K562 (cell line): ENCODE measurements at regions not wholly inside any gene's neighbourhood (a gene's known extent, or its start where the extent isn't known, plus 50 kb on each side); places are given as distances from the start of the nearest gene placed in this dataset.

Source experiments
- ATAC-seq: fragments of 200-7000 bp; cut with Tn5 transposase; 3 replicates; pipeline ENCODE4 v1.9.1; 2020; ENCODE audit warnings: moderate library complexity
- BruUV-seq: library from RNA; stranded (reverse); fragments of 400-500 nt; replicated peaks from 2 replicates; lab custom pipeline; 2021; lab: Mats Ljungman, UMichigan
- CTCF ChIA-PET: fragments of 300-600 bp; formaldehyde crosslinking; extraction: SDS; loops from one replicate; lab custom pipeline; 2021; ENCODE audit warnings: low intra/inter-chr PET ratio; lab: Yijun Ruan, JAX
- POLR2A ChIA-PET: fragments of 300-600, 350-650 bp; sonication (Branson Sonifier 250); formaldehyde crosslinking; extraction: SDS; loops from one replicate; lab custom pipeline; 2021; ENCODE audit warnings: antibody characterized with exemption, inconsistent platforms; lab: Yijun Ruan, JAX
- DNase-seq, 4 experiments: peaks; one replicate each; pipeline versions ENCODE4 v3.0.0 to v3.0.0-alpha.2; 2011 to 2018; ENCODE audit warnings: low spot score in 3 of 4, mixed read lengths in 3 of 4; ENCODE audit errors: extremely low read depth in 1 of 4
- FAIRE-seq: peaks from 2 replicates; lab custom pipeline; 2011; peaks lifted over from hg19 to GRCh38; lab: Jason Lieb, UNC
- H2AFZ ChIP-seq: 2 replicates; pipeline ENCODE4 v1.6.0; 2011; ENCODE audit warnings: low read depth, low read length, control low read depth, inconsistent platforms
- H3K27ac ChIP-seq: fragments of 200-600 bp; 3 replicates; pipeline ENCODE4 v1.8.0; 2011; ENCODE audit warnings: low read depth, mild to moderate bottlenecking, control low read depth, inconsistent platforms, low read length, moderate library complexity, mixed read lengths; ENCODE audit errors: extremely low read depth
- H3K27me3 ChIP-seq, 2 experiments: fragments of 300-600 bp in 1 of 2; 2 replicates in 1 of 2; 3 replicates in 1 of 2; pipeline versions ENCODE4 v1.6.0 to v1.8.0; 2011; ENCODE audit warnings: inconsistent platforms in 2 of 2, low read length in 2 of 2, mild to moderate bottlenecking in 1 of 2, mixed read lengths in 1 of 2, moderate library complexity in 1 of 2; ENCODE audit not compliant: control insufficient read depth in 2 of 2, insufficient read depth in 2 of 2
- H3K36me3 ChIP-seq: fragments of 300-600 bp; 3 replicates; pipeline ENCODE4 v1.8.0; 2011; ENCODE audit warnings: mild to moderate bottlenecking, low read length, inconsistent platforms; ENCODE audit not compliant: control insufficient read depth, insufficient read depth
- H3K4me1 ChIP-seq, 2 experiments: fragments of 200-600 bp in 1 of 2; replicated peaks in 1 of 2; 2 replicates in 1 of 2; 3 replicates in 1 of 2; pipeline versions ENCODE4 v1.5.1 to v1.8.0; 2011; ENCODE audit warnings: inconsistent platforms in 2 of 2, low read length in 2 of 2, mild to moderate bottlenecking in 1 of 2, mixed read lengths in 1 of 2, moderate library complexity in 1 of 2; ENCODE audit not compliant: control insufficient read depth in 2 of 2, insufficient read depth in 2 of 2
- H3K4me2 ChIP-seq: 2 replicates; pipeline ENCODE4 v1.6.1; 2011; ENCODE audit warnings: low read length, control low read depth, inconsistent platforms, mixed read lengths; ENCODE audit not compliant: insufficient read depth
- H3K4me3 ChIP-seq: fragments of 200-600 bp; sonication (generic), shearing (Covaris generic); 2 replicates; pipeline ENCODE4 v1.5.1; 2016; ENCODE audit warnings: control low read depth, inconsistent platforms
- H3K79me2 ChIP-seq: fragments of 200-600 bp; 3 replicates; pipeline ENCODE4 v1.8.0; 2011; ENCODE audit warnings: low read length, inconsistent platforms; ENCODE audit not compliant: control insufficient read depth, insufficient read depth
- H3K9ac ChIP-seq, 2 experiments: 2 replicates each; pipeline versions ENCODE4 v1.6.0 to v1.6.1; 2011; ENCODE audit warnings: low read depth in 2 of 2, low read length in 2 of 2, control low read depth in 1 of 2, inconsistent platforms in 1 of 2, mild to moderate bottlenecking in 1 of 2, mixed read lengths in 1 of 2; ENCODE audit not compliant: insufficient read depth in 1 of 2
- H3K9me1 ChIP-seq: one replicate; pipeline ENCODE4 v1.6.0; 2011; ENCODE audit warnings: inconsistent platforms, mild to moderate bottlenecking, low read length, moderate library complexity; ENCODE audit not compliant: control insufficient read depth, insufficient read depth
- H3K9me3 ChIP-seq: replicated peaks from 2 replicates; pipeline ENCODE4 v1.5.1; 2011; ENCODE audit warnings: low read depth, low read length, inconsistent platforms; ENCODE audit not compliant: control insufficient read depth, insufficient read depth
- H4K20me1 ChIP-seq: replicated peaks from 2 replicates; pipeline ENCODE4 v1.6.1; 2011; ENCODE audit warnings: low read length, inconsistent platforms, mixed read lengths; ENCODE audit not compliant: control insufficient read depth, insufficient read depth
- CTCF ChIP-seq, 3 experiments: IDR thresholded peaks in 2 of 3; conservative IDR thresholded peaks in 1 of 3; 2 replicates each; pipeline ENCODE4 v1.5.1; 2011 to 2012; ENCODE audit warnings: low read length in 3 of 3, mild to moderate bottlenecking in 3 of 3, control low read depth in 2 of 3, improper control_type of control experiment in 1 of 3, inconsistent platforms in 1 of 3, low read depth in 1 of 3, mixed read lengths in 1 of 3, moderate library complexity in 1 of 3; ENCODE audit not compliant: insufficient read depth in 2 of 3
- CTCFL ChIP-seq: IDR thresholded peaks from 2 replicates; pipeline ENCODE4 v1.6.1; 2011; ENCODE audit warnings: borderline replicate concordance, low read depth, mild to moderate bottlenecking, moderate library complexity, low read length; ENCODE audit not compliant: insufficient read depth, poor library complexity, severe bottlenecking
- CXXC5 ChIP-seq: fragments of 250-450 bp; sonication (Bioruptor Pico); IDR thresholded peaks from 2 replicates; pipeline ENCODE4 v1.8.0; 2022; ENCODE audit warnings: inconsistent platforms, mild to moderate bottlenecking, moderate library complexity
- GABPB1 ChIP-seq: sonication (generic); formaldehyde crosslinking; IDR thresholded peaks from 2 replicates; pipeline ENCODE4 v1.8.0; 2022; ENCODE audit warnings: mild to moderate bottlenecking, missing genetic modification reagents
- HCFC1 ChIP-seq: IDR thresholded peaks from 2 replicates; pipeline ENCODE4 v1.6.1; 2012; ENCODE audit warnings: low read depth, low read length, improper control_type of control experiment
- POLR2AphosphoS2 ChIP-seq: IDR thresholded peaks from 2 replicates; pipeline ENCODE4 v1.6.1; 2012; ENCODE audit warnings: low read length, improper control_type of control experiment
- RAD21 ChIP-seq, 2 experiments: fragments of 250-450 bp in 1 of 2; fragments of 450-650 bp in 1 of 2; sonication (Bioruptor Pico) in 1 of 2; formaldehyde crosslinking in 1 of 2; IDR thresholded peaks in 1 of 2; conservative IDR thresholded peaks in 1 of 2; 2 replicates each; pipeline versions ENCODE4 v1.4.0 to v1.8.0; 2020 to 2022; ENCODE audit warnings: mild to moderate bottlenecking in 2 of 2, moderate library complexity in 1 of 2
- SMARCB1 ChIP-seq: IDR thresholded peaks from 2 replicates; pipeline ENCODE4 v1.6.1; 2011; ENCODE audit warnings: improper control_type of control experiment, low read depth; ENCODE audit not compliant: insufficient read length
- STAG1 ChIP-seq: sonication (generic); formaldehyde crosslinking; IDR thresholded peaks from 2 replicates; pipeline ENCODE4 v1.5.0; 2020; ENCODE audit warnings: missing genetic modification reagents, borderline replicate concordance
- TFAP4 ChIP-seq: sonication (generic); formaldehyde crosslinking; IDR thresholded peaks from 2 replicates; pipeline ENCODE4 v1.8.0; 2022; ENCODE audit warnings: missing genetic modification reagents, mild to moderate bottlenecking, moderate library complexity, borderline replicate concordance
- ZNF277 ChIP-seq: fragments of 250-450 bp; sonication (Bioruptor Pico); IDR thresholded peaks from 2 replicates; pipeline ENCODE4 v1.8.0; 2022; ENCODE audit warnings: inconsistent platforms, mild to moderate bottlenecking, moderate library complexity, borderline replicate concordance
- WGBS: fragments of 100-300 bp; shearing (Covaris generic); methylation state at CpG from one replicate; pipeline ENCODE4 v1.1.6; 2016; ENCODE audit warnings: low coverage, mixed read lengths; ENCODE audit not compliant: insufficient coverage; ENCODE audit errors: missing lambda C conversion rate; 5-methylcytosine and 5-hydroxymethylcytosine counted together
- in situ Hi-C: fragments of 300-500 bp; cut with MboI; formaldehyde crosslinking; loops from 4 replicates; pipeline ENCODE4 v1.15.0; 2018; ENCODE audit warnings: inconsistent platforms, mixed read lengths
- intact Hi-C: fragments of 100-400 bp; cut with micrococcal nuclease; formaldehyde crosslinking; loops from 2 replicates; pipeline ENCODE4 v1.14.2; 2022

GRCh38 chr20:1776681-1777475 is 118.3 kb upstream of the SIRPA start:
- POLR2A ChIA-PET: interaction anchor here (0.6 to 1.1 kb wide), 4 partner anchors 10 to 270 kb away, joined by 3 to 6 read pairs (median 3); no protein-coding TSS in a partner anchor
- 9% methylated on average over 20 of the region's 35 CpGs for WGBS
- in situ Hi-C loops: no loop called here
- TF ChIP-seq TFAP4 (CRISPR knock-in tag): peak; percentile 39; the same call in 1 of the 2 replicates
- TF ChIP-seq CTCF (IDR thresholded peaks at IDR 0.05 in 2 of 3, conservative IDR thresholded peaks at IDR 0.05 in 1 of 3; ENCODE audit: insufficient read depth in 2 of 3, low read depth in 1 of 3, low read length in 3 of 3): peak; percentile 55 to 76 (median 69)
- peak; percentile 93 for TF ChIP-seq GABPB1 (CRISPR knock-in tag)
- TF ChIP-seq SMARCB1: no peak
- TF ChIP-seq HCFC1: peak; percentile 29; the same call in 1 of the 2 replicates
- TF ChIP-seq ZNF277 (CRISPR knock-in tag): no peak
- TF ChIP-seq POLR2AphosphoS2: no peak
- TF ChIP-seq RAD21 (CRISPR knock-in tag; conservative IDR thresholded peaks at IDR 0.05 in 1 of 2, IDR thresholded peaks at IDR 0.05 in 1 of 2): peak; percentile 30 to 61; a peak in 2 of 4 replicates
- peak; percentile 46; the same call in 1 of the 2 replicates for TF ChIP-seq CXXC5 (CRISPR knock-in tag)
- TF ChIP-seq CTCFL: peak; percentile 17
- peak; percentile 55; the same call in 1 of the 2 replicates for TF ChIP-seq STAG1

More at GRCh38 chr20:1776681-1777475, 118.3 kb upstream of the SIRPA start:
- FAIRE-seq: peak; percentile 51
- Histone ChIP-seq H3K4me2 (peak overlapping the region; percentile 21), H2AFZ (no peak overlapping the region), H4K20me1 (no peaks in the 10 kb centered on the region), H3K9ac (no peak overlapping the region), H3K79me2 (no peaks in the 10 kb centered on the region), H3K27ac (no peak overlapping the region), H3K9me3 (no peaks in the 10 kb centered on the region), H3K4me3 (peak overlapping the region; percentile 33; the same call in 1 of the 2 replicates), H3K27me3 (peaks cover 0 to 14% of the 10 kb centered on the region in 2 experiments; a peak in 2 of 5 replicates), H3K4me1 (peaks cover 0 to 5% of the 10 kb centered on the region in 2 experiments; a peak in 2 of 5 replicates), H3K9me1 (no peaks in the 10 kb centered on the region), H3K36me3 (no peaks in the 10 kb centered on the region)
- intact Hi-C loops: no loop called here
- peak; percentile 54 to 73 (median 65) for DNase-seq
- ATAC-seq: peak; percentile 97
- BruUV-seq: no TSS peak
- CTCF ChIA-PET: interaction anchor here (0.6 to 1.1 kb wide), 3 partner anchors 12 to 276 kb away, joined by 3 to 4 read pairs (median 4); no protein-coding TSS in a partner anchor
